ENCODE measurements at regions not wholly inside any gene's neighbourhood (a gene's known extent, or its start where the extent isn't known, plus 50 kb on each side); places are given as distances from the start of the nearest gene placed in this dataset.

DNA sequence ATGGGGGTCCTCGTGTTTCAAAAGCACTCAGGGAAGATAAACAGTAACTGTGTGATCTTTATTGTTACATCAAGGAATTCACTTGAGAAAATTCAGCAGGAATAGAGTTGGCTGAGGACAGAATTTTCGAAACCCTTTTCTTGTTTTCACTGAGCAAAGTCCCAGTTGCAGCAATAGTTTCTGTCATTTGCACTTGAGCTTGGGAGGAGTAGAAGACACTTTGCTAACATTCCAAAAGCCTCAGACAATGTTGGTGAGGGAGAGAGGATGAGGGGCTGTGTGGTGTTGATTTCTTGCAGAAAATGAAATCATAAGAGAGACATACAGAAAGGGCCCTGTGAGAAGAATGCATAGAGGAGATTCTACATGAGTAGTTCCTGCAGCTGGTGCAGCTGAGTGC lies 151.9 kb upstream of the DIPK2B start:
- DNase-seq, result no peak

GRCh38 chrX:45351478-45351877 lies 150.8 kb upstream of the DIPK2B start:
- no peak for DNase-seq

GRCh38 chrX:45348296-45348695 lies 147.6 kb upstream of the DIPK2B start:
- no peak for DNase-seq

DNA sequence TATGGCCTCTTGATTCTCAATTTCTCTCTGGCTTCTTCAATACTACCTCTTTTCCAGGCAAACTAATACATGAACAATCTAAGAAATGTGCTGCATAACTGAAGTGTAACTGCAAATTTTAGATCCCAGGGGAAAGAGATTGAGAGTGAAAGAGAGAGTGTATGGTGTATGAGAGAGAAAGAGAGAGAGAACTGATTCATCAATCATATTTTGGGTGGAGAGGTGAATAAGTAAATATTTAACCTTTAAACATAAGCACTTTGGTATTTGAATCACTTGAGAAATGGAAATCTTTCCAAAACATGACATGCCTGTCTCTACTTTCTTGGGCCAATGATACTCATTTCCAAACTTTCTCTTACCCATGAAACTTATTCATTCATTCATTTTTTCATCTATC lies 147.2 kb upstream of the DIPK2B start:
- no peak for DNase-seq

DNA sequence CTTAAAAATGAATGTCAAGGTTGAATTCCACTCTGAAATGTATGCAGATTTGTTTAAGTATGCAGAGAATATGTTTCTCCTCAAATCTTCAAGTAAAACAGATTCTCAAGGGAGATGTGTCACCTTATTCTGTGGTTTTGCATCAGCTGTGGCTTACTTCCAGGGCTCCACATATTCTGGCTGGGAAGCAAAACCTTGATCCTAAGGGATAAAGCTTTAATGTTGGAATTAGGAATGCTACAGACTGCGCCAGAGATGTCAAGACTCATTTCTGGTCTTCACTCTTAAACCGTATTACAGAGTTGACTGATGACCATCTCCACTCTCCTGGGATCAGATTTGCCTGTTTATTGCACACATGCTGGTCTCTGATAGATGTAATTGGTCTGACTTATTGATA lies 143.9 kb upstream of the DIPK2B start:
- no peak for DNase-seq

GRCh38 chrX:45329217-45329616 lies 128.5 kb upstream of the DIPK2B start:
- no peak for DNase-seq

DNA sequence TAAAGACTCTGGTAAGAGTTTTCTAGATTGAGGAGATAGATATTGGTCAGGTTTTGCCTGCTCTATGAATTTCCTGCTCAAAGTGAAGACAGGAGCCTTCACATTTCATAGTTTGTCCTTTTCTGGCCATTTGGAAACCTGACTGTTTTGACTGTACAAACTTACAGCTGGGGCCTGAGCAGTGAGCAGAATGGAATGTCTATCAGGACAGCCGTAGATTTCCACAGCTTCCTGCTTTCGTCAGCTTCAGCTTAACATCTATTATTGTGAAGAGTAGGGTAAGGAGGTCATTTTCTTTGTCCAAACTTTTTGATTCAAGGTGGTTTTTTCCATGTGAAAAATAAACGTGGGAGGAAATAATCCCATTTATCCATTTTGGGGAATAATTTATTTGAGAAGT lies 124.3 kb upstream of the DIPK2B start:
- no peak for DNase-seq

DNA sequence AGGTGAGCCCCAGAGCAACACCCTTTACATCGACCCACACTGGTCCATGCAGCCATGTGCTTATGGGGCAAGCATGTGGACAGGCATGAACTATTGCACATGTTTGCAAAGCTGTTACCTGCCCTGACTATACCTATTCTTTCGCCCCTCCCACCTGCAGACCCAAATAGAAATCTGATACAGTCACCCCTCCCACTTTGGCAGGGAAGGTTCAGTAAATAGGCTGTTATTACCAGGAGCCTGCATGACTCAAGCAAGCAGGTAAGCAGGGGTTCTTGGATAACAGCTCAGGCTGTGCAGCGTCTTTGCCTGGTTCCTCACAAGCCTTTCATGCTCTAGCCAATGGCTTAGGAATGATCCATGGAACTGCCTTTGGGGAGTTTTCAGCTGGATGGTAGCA lies 122.7 kb upstream of the DIPK2B start:
- DNase-seq, result no peak

GRCh38 chrX:45322820-45323219 lies 122.1 kb upstream of the DIPK2B start:
- DNase-seq, result no peak

- no peak for DNase-seq
Measured at GRCh38 chrX:45322382-45322781, 121.7 kb upstream of the DIPK2B start.

- no peak for DNase-seq
Measured at GRCh38 chrX:45320191-45320590, 119.5 kb upstream of the DIPK2B start.

- no peak for DNase-seq
Measured at GRCh38 chrX:45309801-45310200, 109.1 kb upstream of the DIPK2B start.

DNA sequence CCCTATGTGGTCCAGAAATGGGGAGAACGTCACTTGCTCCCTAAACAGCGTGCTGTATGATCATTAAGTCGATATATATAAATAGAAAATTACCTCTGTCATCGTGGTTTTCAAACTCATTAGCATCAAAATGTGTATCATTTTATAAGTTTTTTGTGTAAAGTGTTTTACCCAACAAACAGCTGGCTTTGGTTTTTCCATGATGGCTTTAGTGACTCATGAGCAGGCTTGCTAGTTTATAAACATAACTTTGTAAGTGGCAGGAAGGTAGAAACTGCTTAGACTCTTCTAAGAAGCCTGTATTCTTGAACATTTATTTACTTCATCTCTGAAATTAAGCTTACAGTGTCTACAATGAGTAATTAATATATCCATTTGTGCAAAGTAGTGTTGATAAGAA lies 108.4 kb upstream of the DIPK2B start:
- no peak for DNase-seq

DNA sequence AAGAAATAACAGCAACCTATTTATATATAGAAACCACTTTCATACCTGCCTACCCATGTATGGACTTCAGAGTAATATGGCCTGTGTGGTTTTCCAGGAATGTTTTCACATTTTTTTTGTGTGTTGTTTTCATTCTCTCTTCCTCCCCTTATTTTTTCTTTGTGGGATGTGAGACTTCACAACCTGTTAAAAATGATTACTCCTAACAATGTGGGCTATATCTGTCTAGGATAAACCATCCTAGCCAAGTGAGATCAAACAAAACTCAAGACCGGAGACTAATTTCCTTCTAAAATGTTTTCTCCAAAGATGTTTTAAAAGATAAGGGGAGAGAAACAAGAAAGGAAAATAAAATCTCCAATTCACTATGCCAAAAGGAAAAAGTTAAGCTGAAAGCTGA lies 106.1 kb upstream of the DIPK2B start:
- DNase-seq, result no peak

- no peak for DNase-seq
Measured at GRCh38 chrX:45300638-45301037, 100.0 kb upstream of the DIPK2B start.

- no peak for DNase-seq
Measured at GRCh38 chrX:45295259-45295986, 94.7 kb upstream of the DIPK2B start.

DNA sequence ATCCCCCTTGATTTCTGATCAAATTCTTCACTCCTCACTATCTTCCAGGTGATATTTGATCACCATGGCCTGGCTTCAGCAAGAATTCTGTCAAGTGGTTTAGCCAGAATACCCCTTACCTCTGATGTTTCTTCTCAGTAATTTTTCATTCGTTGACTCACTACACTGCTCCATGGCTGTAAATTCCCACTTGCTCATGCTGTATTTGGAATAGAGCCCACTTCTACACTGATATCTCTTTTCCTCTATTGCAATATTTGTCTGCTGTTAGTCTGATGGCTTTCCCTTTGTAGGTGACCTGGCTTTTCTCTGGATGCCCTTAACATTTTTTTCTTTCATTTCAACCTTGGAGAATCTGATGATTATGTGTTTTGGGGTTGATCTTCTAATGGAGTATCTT lies 73.9 kb upstream of the DIPK2B start:
- DNase-seq, result no peak

- no peak for DNase-seq
Measured at GRCh38 chrX:45267007-45267406, 66.3 kb upstream of the DIPK2B start.

GRCh38 chrX:45266456-45266855 lies 65.8 kb upstream of the DIPK2B start:
- no peak for DNase-seq

GRCh38 chrX:45264865-45265264 lies 64.2 kb upstream of the DIPK2B start:
- DNase-seq, result no peak

GRCh38 chrX:45261471-45261870 lies 60.8 kb upstream of the DIPK2B start:
- DNase-seq, result no peak

DNA sequence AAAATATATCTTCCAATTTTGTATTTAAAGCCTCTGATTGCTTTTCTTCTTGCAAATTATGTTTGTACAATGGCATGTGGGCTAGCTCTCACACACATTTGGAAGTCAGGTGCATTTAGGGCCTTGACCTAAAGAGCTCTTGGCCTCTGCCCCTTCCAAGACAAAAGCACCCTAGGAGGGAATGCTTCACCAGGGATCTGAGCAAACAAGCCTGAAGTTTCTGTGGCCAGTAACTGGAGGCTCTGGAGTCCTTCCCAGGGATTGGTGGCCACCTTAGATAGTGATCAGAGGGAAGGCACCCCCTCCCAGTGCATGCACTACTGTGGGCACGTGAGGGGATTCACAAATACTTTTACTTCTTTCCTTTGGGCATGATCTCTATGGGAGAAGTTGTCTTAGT lies 60.3 kb upstream of the DIPK2B start:
- no peak for DNase-seq

- DNase-seq, result no peak
Measured at GRCh38 chrX:45258731-45259402, 58.2 kb upstream of the DIPK2B start.

Data from NCI-H2171 (cell line).